ENCODE measurements at regions not wholly inside any gene's neighbourhood (a gene's known extent, or its start where the extent isn't known, plus 50 kb on each side); places are given as distances from the start of the nearest gene placed in this dataset.

- H3K23ac ChIP-seq (ENCODE audit: low read depth, low read length): no peak overlapping the region
- no peak overlapping the region for H2BK5ac ChIP-seq (ENCODE audit: low read depth, low read length, poor library complexity, severe bottlenecking)
- H3K9me3 ChIP-seq (ENCODE audit: control insufficient read depth, insufficient read depth, low read length): peaks cover 3% of the 10 kb centered on the region
- H4K5ac ChIP-seq (ENCODE audit: low read depth, low read length): no peak overlapping the region
- ATAC-seq (ENCODE audit: low read depth) (no peak), DNase-seq (no peak)
- no peak overlapping the region for H3K4me2 ChIP-seq (ENCODE audit: low read depth, low read length)
- peaks cover 5% of the 10 kb centered on the region for H3K4me1 ChIP-seq (ENCODE audit: control insufficient read depth, insufficient read depth, low read length)
- H3K36me3 ChIP-seq (ENCODE audit: control insufficient read depth, insufficient read depth, low read length): no peaks in the 10 kb centered on the region
- no TSS peak for BruUV-seq (replicated peaks)
- intact Hi-C loops (cut with micrococcal nuclease) (no loop called here), in situ Hi-C loops (cut with MboI; ENCODE audit: low sequenced_read_pairs) (no loop called here), dilution Hi-C loops (cut with HindIII; ENCODE audit: low sequenced_read_pairs, unreplicated experiment) (no loop called here)
- H3K4ac ChIP-seq (ENCODE audit: low read depth, low read length): no peak overlapping the region
- ChIA-PET POLR2A (ENCODE audit: unreplicated experiment) (no interaction called here), CTCF (interaction anchor here (0.6 kb wide), 1 partner anchor 148 kb away, joined by 3 read pairs; no protein-coding TSS in a partner anchor)
- no peak overlapping the region for H4K8ac ChIP-seq (ENCODE audit: low read depth in 2 of 2, low read length in 2 of 2)
- H3K27ac ChIP-seq (ENCODE audit: insufficient read depth, low read length): no peak overlapping the region
- TF ChIP-seq USF2 (IDR thresholded peaks at IDR 0.05; ENCODE audit: low read depth, low read length): no peak
- no peak for TF ChIP-seq POLR2A (IDR thresholded peaks at IDR 0.05; ENCODE audit: low read depth, low read length)
- TF ChIP-seq ELK1 (IDR thresholded peaks at IDR 0.05; ENCODE audit: borderline replicate concordance, low read depth, low read length): no peak
- TF ChIP-seq CTCF (conservative IDR thresholded peaks at IDR 0.05; ENCODE audit: low read depth, low read length): no peak
- no peak for TF ChIP-seq RCOR1 (IDR thresholded peaks at IDR 0.05; ENCODE audit: insufficient replicate concordance, low read length)
- no peak for TF ChIP-seq MAZ (IDR thresholded peaks at IDR 0.05; ENCODE audit: borderline replicate concordance, low read depth, low read length)
- TF ChIP-seq MAFK (IDR thresholded peaks at IDR 0.05; ENCODE audit: low read depth, low read length): no peak
- no peak for TF ChIP-seq CHD1 (IDR thresholded peaks at IDR 0.05; ENCODE audit: low read depth, low read length)
- H2BK15ac ChIP-seq (ENCODE audit: low read depth, low read length): no peak overlapping the region
- H3K9ac ChIP-seq (ENCODE audit: low read depth, low read length): no peak overlapping the region
- peaks cover 29% of the 10 kb centered on the region; the same call in 1 of the 2 replicates for H3K27me3 ChIP-seq (ENCODE audit: control insufficient read depth, insufficient read depth, low read length)
- no peak overlapping the region for H2BK20ac ChIP-seq (ENCODE audit: low read depth, low read length)
- H3K14ac ChIP-seq (replicated peaks; ENCODE audit: low read depth, low read length): no peak overlapping the region
- H2AFZ ChIP-seq (replicated peaks; ENCODE audit: low read length, poor library complexity): no peak overlapping the region
- H2BK120ac ChIP-seq (ENCODE audit: low read depth, low read length): no peak overlapping the region
- no peak overlapping the region for H2AK5ac ChIP-seq (ENCODE audit: low read depth, low read length)
- H3K79me1 ChIP-seq (ENCODE audit: low read depth in 1 of 2, low read length in 2 of 2): no peaks in the 10 kb centered on the region
- H3K56ac ChIP-seq (ENCODE audit: extremely low read depth, insufficient read depth, low read length): no peak overlapping the region
- no peaks in the 10 kb centered on the region for H4K20me1 ChIP-seq (ENCODE audit: insufficient read depth, low read length)
- no peak overlapping the region for H3K18ac ChIP-seq (ENCODE audit: low read depth, low read length)
- no peak overlapping the region for H3K4me3 ChIP-seq (ENCODE audit: insufficient read depth, low read depth, low read length)
- WGBS, 2 experiments (ENCODE audit: extremely low coverage in 2 of 2, insufficient read length in 1 of 2): 73% methylated on average over 3 of the region's 18 CpGs; no CpG with 5 or more reads in 1 of the 2 experiments
- no peak overlapping the region for H4K91ac ChIP-seq (ENCODE audit: insufficient read depth, low read depth, low read length)
- no peak overlapping the region for H2AK9ac ChIP-seq (replicated peaks; ENCODE audit: low read depth, low read length, poor library complexity)
- H3K9me1 ChIP-seq (ENCODE audit: insufficient read depth, low read length): no peaks in the 10 kb centered on the region
These were observed 57.0 kb upstream of the STX16 start for GRCh38 chr20:58593880-58594638.

All from IMR-90 (cell line).